Ovary (tissue), 3 donors: ENCODE measurements at regions not wholly inside any gene's neighbourhood (a gene's known extent, or its start where the extent isn't known, plus 50 kb on each side); places are given as distances from the start of the nearest gene placed in this dataset.

Source experiments
- EP300 ChIP-seq: sonication (generic); formaldehyde crosslinking; IDR thresholded peaks from one replicate; pipeline ENCODE4 v1.6.1; 2017; ENCODE audit warnings: antibody characterized with exemption
- POLR2A ChIP-seq: fragments of 450-650 bp; IDR thresholded peaks from one replicate; pipeline ENCODE4 v1.6.1; 2017; ENCODE audit warnings: antibody characterized with exemption, mild to moderate bottlenecking, moderate library complexity
- TF ChIP-seq, protein P1 (sequence below), 3 donors: fragments of 450-650 bp in 2 of 3; fragments of 200-600 bp in 1 of 3; IDR thresholded peaks; one replicate each; pipeline versions ENCODE4 v1.5.1 to v1.8.0; 2016 to 2022; ENCODE audit warnings: antibody characterized with exemption in 3 of 3, mild to moderate bottlenecking in 1 of 3
- donor health status: DM: no; HTN: no; CAD: no.

- TF ChIP-seq, protein P1, sequence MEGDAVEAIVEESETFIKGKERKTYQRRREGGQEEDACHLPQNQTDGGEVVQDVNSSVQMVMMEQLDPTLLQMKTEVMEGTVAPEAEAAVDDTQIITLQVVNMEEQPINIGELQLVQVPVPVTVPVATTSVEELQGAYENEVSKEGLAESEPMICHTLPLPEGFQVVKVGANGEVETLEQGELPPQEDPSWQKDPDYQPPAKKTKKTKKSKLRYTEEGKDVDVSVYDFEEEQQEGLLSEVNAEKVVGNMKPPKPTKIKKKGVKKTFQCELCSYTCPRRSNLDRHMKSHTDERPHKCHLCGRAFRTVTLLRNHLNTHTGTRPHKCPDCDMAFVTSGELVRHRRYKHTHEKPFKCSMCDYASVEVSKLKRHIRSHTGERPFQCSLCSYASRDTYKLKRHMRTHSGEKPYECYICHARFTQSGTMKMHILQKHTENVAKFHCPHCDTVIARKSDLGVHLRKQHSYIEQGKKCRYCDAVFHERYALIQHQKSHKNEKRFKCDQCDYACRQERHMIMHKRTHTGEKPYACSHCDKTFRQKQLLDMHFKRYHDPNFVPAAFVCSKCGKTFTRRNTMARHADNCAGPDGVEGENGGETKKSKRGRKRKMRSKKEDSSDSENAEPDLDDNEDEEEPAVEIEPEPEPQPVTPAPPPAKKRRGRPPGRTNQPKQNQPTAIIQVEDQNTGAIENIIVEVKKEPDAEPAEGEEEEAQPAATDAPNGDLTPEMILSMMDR (IDR thresholded peaks at IDR 0.05) = no peak
- TF ChIP-seq POLR2A (no peak), EP300 (no peak)
Measured at GRCh38 chr2:226358688-226359087, 440.9 kb downstream of the IRS1 start.
